ENCODE measurements at regions not wholly inside any gene's neighbourhood (a gene's known extent, or its start where the extent isn't known, plus 50 kb on each side); places are given as distances from the start of the nearest gene placed in this dataset.

GRCh38 chr13:106699311-106699710, 131.4 kb upstream of the ARGLU1 start (continued):
- TF ChIP-seq, protein P1, sequence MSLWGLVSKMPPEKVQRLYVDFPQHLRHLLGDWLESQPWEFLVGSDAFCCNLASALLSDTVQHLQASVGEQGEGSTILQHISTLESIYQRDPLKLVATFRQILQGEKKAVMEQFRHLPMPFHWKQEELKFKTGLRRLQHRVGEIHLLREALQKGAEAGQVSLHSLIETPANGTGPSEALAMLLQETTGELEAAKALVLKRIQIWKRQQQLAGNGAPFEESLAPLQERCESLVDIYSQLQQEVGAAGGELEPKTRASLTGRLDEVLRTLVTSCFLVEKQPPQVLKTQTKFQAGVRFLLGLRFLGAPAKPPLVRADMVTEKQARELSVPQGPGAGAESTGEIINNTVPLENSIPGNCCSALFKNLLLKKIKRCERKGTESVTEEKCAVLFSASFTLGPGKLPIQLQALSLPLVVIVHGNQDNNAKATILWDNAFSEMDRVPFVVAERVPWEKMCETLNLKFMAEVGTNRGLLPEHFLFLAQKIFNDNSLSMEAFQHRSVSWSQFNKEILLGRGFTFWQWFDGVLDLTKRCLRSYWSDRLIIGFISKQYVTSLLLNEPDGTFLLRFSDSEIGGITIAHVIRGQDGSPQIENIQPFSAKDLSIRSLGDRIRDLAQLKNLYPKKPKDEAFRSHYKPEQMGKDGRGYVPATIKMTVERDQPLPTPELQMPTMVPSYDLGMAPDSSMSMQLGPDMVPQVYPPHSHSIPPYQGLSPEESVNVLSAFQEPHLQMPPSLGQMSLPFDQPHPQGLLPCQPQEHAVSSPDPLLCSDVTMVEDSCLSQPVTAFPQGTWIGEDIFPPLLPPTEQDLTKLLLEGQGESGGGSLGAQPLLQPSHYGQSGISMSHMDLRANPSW (CRISPR knock-in tag; conservative IDR thresholded peaks at IDR 0.05; ENCODE audit: low read depth): no peak
- TF ChIP-seq NFYB (CRISPR knock-in tag; conservative IDR thresholded peaks at IDR 0.05; ENCODE audit: low read depth) (no peak), KAT7 (CRISPR knock-in tag; IDR thresholded peaks at IDR 0.05; ENCODE audit: borderline replicate concordance) (no peak), ZNF121 (CRISPR knock-in tag; IDR thresholded peaks at IDR 0.05) (no peak)

- TF ChIP-seq, protein P2, sequence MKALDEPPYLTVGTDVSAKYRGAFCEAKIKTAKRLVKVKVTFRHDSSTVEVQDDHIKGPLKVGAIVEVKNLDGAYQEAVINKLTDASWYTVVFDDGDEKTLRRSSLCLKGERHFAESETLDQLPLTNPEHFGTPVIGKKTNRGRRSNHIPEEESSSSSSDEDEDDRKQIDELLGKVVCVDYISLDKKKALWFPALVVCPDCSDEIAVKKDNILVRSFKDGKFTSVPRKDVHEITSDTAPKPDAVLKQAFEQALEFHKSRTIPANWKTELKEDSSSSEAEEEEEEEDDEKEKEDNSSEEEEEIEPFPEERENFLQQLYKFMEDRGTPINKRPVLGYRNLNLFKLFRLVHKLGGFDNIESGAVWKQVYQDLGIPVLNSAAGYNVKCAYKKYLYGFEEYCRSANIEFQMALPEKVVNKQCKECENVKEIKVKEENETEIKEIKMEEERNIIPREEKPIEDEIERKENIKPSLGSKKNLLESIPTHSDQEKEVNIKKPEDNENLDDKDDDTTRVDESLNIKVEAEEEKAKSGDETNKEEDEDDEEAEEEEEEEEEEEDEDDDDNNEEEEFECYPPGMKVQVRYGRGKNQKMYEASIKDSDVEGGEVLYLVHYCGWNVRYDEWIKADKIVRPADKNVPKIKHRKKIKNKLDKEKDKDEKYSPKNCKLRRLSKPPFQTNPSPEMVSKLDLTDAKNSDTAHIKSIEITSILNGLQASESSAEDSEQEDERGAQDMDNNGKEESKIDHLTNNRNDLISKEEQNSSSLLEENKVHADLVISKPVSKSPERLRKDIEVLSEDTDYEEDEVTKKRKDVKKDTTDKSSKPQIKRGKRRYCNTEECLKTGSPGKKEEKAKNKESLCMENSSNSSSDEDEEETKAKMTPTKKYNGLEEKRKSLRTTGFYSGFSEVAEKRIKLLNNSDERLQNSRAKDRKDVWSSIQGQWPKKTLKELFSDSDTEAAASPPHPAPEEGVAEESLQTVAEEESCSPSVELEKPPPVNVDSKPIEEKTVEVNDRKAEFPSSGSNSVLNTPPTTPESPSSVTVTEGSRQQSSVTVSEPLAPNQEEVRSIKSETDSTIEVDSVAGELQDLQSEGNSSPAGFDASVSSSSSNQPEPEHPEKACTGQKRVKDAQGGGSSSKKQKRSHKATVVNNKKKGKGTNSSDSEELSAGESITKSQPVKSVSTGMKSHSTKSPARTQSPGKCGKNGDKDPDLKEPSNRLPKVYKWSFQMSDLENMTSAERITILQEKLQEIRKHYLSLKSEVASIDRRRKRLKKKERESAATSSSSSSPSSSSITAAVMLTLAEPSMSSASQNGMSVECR (CRISPR knock-in tag; IDR thresholded peaks at IDR 0.05; ENCODE audit: borderline replicate concordance): no peak
- TF ChIP-seq TP53 (CRISPR knock-in tag; IDR thresholded peaks at IDR 0.05) (no peak), OVOL2 (CRISPR knock-in tag; IDR thresholded peaks at IDR 0.05; ENCODE audit: borderline replicate concordance) (no peak), PREB (CRISPR knock-in tag; IDR thresholded peaks at IDR 0.05; ENCODE audit: borderline replicate concordance) (no peak), ATF2 (CRISPR knock-in tag; IDR thresholded peaks at IDR 0.05; ENCODE audit: borderline replicate concordance, low read depth) (no peak), ZNF396 (CRISPR knock-in tag; IDR thresholded peaks at IDR 0.05; ENCODE audit: borderline replicate concordance) (no peak), MYBL2 (CRISPR knock-in tag; IDR thresholded peaks at IDR 0.05) (no peak), ZNF138 (CRISPR knock-in tag; conservative IDR thresholded peaks at IDR 0.05) (no peak), FOXP1 (CRISPR knock-in tag; IDR thresholded peaks at IDR 0.05; ENCODE audit: borderline replicate concordance) (no peak), ZNF232 (CRISPR knock-in tag; IDR thresholded peaks at IDR 0.05) (no peak)
- TF ChIP-seq, protein P3, sequence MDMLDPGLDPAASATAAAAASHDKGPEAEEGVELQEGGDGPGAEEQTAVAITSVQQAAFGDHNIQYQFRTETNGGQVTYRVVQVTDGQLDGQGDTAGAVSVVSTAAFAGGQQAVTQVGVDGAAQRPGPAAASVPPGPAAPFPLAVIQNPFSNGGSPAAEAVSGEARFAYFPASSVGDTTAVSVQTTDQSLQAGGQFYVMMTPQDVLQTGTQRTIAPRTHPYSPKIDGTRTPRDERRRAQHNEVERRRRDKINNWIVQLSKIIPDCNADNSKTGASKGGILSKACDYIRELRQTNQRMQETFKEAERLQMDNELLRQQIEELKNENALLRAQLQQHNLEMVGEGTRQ (CRISPR knock-in tag; IDR thresholded peaks at IDR 0.05): no peak
- TF ChIP-seq, protein P4, sequence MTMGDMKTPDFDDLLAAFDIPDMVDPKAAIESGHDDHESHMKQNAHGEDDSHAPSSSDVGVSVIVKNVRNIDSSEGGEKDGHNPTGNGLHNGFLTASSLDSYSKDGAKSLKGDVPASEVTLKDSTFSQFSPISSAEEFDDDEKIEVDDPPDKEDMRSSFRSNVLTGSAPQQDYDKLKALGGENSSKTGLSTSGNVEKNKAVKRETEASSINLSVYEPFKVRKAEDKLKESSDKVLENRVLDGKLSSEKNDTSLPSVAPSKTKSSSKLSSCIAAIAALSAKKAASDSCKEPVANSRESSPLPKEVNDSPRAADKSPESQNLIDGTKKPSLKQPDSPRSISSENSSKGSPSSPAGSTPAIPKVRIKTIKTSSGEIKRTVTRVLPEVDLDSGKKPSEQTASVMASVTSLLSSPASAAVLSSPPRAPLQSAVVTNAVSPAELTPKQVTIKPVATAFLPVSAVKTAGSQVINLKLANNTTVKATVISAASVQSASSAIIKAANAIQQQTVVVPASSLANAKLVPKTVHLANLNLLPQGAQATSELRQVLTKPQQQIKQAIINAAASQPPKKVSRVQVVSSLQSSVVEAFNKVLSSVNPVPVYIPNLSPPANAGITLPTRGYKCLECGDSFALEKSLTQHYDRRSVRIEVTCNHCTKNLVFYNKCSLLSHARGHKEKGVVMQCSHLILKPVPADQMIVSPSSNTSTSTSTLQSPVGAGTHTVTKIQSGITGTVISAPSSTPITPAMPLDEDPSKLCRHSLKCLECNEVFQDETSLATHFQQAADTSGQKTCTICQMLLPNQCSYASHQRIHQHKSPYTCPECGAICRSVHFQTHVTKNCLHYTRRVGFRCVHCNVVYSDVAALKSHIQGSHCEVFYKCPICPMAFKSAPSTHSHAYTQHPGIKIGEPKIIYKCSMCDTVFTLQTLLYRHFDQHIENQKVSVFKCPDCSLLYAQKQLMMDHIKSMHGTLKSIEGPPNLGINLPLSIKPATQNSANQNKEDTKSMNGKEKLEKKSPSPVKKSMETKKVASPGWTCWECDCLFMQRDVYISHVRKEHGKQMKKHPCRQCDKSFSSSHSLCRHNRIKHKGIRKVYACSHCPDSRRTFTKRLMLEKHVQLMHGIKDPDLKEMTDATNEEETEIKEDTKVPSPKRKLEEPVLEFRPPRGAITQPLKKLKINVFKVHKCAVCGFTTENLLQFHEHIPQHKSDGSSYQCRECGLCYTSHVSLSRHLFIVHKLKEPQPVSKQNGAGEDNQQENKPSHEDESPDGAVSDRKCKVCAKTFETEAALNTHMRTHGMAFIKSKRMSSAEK (CRISPR knock-in tag; IDR thresholded peaks at IDR 0.05; ENCODE audit: borderline replicate concordance): no peak
- no peak for DNase-seq (ENCODE audit: low spot score)
- Mint-ChIP-seq H3K4me3 (no peak overlapping the region), H3K4me1 (peaks cover 7% of the 10 kb centered on the region), H3K9me3 (no peaks in the 10 kb centered on the region), H3K27me3 (ENCODE audit: low read depth) (no peaks in the 10 kb centered on the region), H3K36me3 (no peaks in the 10 kb centered on the region), H3K27ac (no peak overlapping the region)
- ATAC-seq: no peak
- ChIA-PET CTCF (no interaction called here), POLR2A (no interaction called here)
Observed at GRCh38 chr13:106696719-106697118, 128.8 kb upstream of the ARGLU1 start.
